GM12874 (cell line): ENCODE measurements at regions not wholly inside any gene's neighbourhood (a gene's known extent, or its start where the extent isn't known, plus 50 kb on each side); places are given as distances from the start of the nearest gene placed in this dataset.

Source experiments
- CTCF ChIP-seq: IDR thresholded peaks from 2 replicates; pipeline ENCODE4 v1.5.1; 2011; ENCODE audit warnings: low read depth, mild to moderate bottlenecking, control low read depth, low read length, moderate library complexity; ENCODE audit not compliant: insufficient read depth

GRCh38 chrX:68941385-68941952 is 112.6 kb downstream of the EFNB1 start:
- TF ChIP-seq CTCF = no peak

- TF ChIP-seq CTCF = no peak
These were observed 111.8 kb downstream of the EFNB1 start for GRCh38 chrX:68940601-68941000.

- TF ChIP-seq CTCF = no peak
These were observed 111.0 kb downstream of the EFNB1 start for GRCh38 chrX:68939868-68940267.

GRCh38 chrX:68938244-68939004 is 109.6 kb downstream of the EFNB1 start:
- no peak for TF ChIP-seq CTCF

- no peak for TF ChIP-seq CTCF
These were observed 108.8 kb downstream of the EFNB1 start for GRCh38 chrX:68937581-68937980.

- no peak for TF ChIP-seq CTCF
These were observed 107.8 kb downstream of the EFNB1 start for GRCh38 chrX:68936608-68937007.

- no peak for TF ChIP-seq CTCF
These were observed 107.3 kb downstream of the EFNB1 start for GRCh38 chrX:68936126-68936525.
